ENCODE measurements at regions not wholly inside any gene's neighbourhood (a gene's known extent, or its start where the extent isn't known, plus 50 kb on each side); places are given as distances from the start of the nearest gene placed in this dataset.

DNA sequence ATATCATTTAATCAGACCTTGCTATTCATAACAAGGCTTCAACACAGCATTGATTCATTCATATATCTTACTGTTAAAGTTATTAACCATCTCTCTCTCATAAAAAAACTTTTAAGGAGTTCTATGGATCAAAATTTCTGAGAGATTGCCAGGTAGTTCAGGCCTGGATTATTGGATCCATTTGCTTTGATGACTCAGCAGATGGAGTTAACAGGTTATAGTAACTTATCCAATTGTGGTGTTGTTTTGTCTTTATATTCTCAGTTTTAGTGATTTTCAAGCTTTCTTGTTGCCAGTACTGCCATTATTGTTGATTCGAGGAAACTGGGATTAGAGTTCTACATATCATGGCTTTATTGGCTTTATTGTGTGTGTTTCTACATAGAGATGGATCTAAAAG lies 195.7 kb upstream of the MMADHC start:
- no peak overlapping the region for H3K27ac ChIP-seq (ENCODE audit: low read length)
- H3K36me3 Mint-ChIP-seq: no peaks in the 10 kb centered on the region
- TF ChIP-seq, protein P1, sequence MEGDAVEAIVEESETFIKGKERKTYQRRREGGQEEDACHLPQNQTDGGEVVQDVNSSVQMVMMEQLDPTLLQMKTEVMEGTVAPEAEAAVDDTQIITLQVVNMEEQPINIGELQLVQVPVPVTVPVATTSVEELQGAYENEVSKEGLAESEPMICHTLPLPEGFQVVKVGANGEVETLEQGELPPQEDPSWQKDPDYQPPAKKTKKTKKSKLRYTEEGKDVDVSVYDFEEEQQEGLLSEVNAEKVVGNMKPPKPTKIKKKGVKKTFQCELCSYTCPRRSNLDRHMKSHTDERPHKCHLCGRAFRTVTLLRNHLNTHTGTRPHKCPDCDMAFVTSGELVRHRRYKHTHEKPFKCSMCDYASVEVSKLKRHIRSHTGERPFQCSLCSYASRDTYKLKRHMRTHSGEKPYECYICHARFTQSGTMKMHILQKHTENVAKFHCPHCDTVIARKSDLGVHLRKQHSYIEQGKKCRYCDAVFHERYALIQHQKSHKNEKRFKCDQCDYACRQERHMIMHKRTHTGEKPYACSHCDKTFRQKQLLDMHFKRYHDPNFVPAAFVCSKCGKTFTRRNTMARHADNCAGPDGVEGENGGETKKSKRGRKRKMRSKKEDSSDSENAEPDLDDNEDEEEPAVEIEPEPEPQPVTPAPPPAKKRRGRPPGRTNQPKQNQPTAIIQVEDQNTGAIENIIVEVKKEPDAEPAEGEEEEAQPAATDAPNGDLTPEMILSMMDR (IDR thresholded peaks at IDR 0.05): no peak
- H3K9me3 ChIP-seq (ENCODE audit: control insufficient read depth, insufficient read depth, low read length): no peaks in the 10 kb centered on the region
- ATAC-seq (no peak), DNase-seq (no peak)
- H3K9me3 Mint-ChIP-seq: peaks cover 28% of the 10 kb centered on the region in 2 donors
- H3K36me3 ChIP-seq (ENCODE audit: control insufficient read depth, insufficient read depth, low read length): no peaks in the 10 kb centered on the region
- intact Hi-C loops (cut with micrococcal nuclease): no loop called here
- no peak overlapping the region for H3K27ac Mint-ChIP-seq
- H3K4me1 ChIP-seq (ENCODE audit: control insufficient read depth, insufficient read depth, low read length): no peaks in the 10 kb centered on the region
- H3K27me3 Mint-ChIP-seq (ENCODE audit: low read depth in 2 of 2): no peaks in the 10 kb centered on the region
- H3K4me3 Mint-ChIP-seq: no peak overlapping the region
- H3K4me1 Mint-ChIP-seq: no peaks in the 10 kb centered on the region
- 93% methylated on average over 1 of the region's 1 CpG for WGBS (ENCODE audit: insufficient coverage)
- H3K27me3 ChIP-seq (ENCODE audit: control insufficient read depth, insufficient read depth, low read length): no peaks in the 10 kb centered on the region
- H3K4me3 ChIP-seq (ENCODE audit: low read length): no peak overlapping the region

DNA sequence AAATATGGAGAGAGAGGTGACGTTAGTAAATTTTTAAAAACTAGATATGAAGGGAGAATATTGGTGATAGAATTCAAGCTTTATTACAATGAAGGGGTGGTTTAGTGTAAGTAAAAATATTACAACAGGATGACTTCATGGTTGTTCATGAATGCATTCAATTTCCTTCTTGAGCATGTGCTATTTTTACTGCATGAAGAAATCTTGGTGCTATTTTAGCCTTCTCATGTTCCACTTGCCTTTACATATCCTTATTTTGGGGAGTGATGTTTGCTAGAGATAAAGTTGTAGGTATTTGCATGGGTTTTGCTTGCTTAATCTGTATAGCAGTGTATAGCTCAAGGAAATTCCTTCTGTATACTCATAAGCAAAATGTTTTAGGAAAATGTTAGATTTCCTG lies 195.0 kb upstream of the MMADHC start:
- no peak for ATAC-seq
- H3K36me3 Mint-ChIP-seq: no peaks in the 10 kb centered on the region

DNA sequence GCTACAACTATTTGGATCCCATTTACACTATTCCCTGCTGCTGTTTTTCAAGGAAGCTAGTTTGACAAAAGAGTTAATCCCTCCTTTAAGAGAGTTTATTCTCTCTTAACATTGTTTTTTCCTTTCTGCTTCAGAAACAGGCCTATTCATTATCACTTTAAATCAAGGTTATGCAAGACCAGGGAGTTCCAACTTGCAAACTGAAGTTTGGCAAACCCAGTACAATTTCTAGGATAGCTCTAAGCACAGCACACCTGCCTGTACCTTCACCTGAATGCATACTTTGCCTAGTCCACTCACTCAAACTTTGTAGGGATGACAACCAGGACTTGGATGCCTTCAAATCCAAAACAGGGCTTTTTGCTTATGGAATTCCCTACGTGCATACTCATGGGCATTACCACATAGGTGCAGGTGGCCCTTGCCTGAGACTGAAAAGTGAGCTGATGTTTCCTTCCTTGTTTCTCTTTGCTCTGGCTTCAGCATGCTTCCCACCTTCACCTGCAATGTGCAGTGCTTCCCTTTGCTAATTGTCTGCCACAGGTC lies 193.8 kb upstream of the MMADHC start:
- H3K4me3 Mint-ChIP-seq: no peak overlapping the region
- no peaks in the 10 kb centered on the region for H3K4me1 Mint-ChIP-seq
- DNase-seq (no peak), ATAC-seq (no peak)
- H3K36me3 Mint-ChIP-seq: no peaks in the 10 kb centered on the region
- 55% methylated on average over 1 of the region's 1 CpG for WGBS (ENCODE audit: insufficient coverage)
- Histone ChIP-seq H3K4me1 (ENCODE audit: control insufficient read depth, insufficient read depth, low read length) (no peaks in the 10 kb centered on the region), H3K27me3 (ENCODE audit: control insufficient read depth, insufficient read depth, low read length) (no peaks in the 10 kb centered on the region), H3K4me3 (ENCODE audit: low read length) (no peak overlapping the region), H3K27ac (ENCODE audit: low read length) (no peak overlapping the region), H3K9me3 (ENCODE audit: control insufficient read depth, insufficient read depth, low read length) (no peaks in the 10 kb centered on the region), H3K36me3 (ENCODE audit: control insufficient read depth, insufficient read depth, low read length) (no peaks in the 10 kb centered on the region)
- no peaks in the 10 kb centered on the region for H3K27me3 Mint-ChIP-seq (ENCODE audit: low read depth in 2 of 2)
- no peak overlapping the region for H3K27ac Mint-ChIP-seq
- peaks cover 22 to 26% of the 10 kb centered on the region in 2 donors for H3K9me3 Mint-ChIP-seq
- intact Hi-C loops (cut with micrococcal nuclease): no loop called here
- TF ChIP-seq, protein P1 (IDR thresholded peaks at IDR 0.05): no peak

More for the DNA sequence above, 195.0 kb upstream of the MMADHC start:
- Histone ChIP-seq H3K4me1 (ENCODE audit: control insufficient read depth, insufficient read depth, low read length) (no peaks in the 10 kb centered on the region), H3K9me3 (ENCODE audit: control insufficient read depth, insufficient read depth, low read length) (no peaks in the 10 kb centered on the region), H3K4me3 (ENCODE audit: low read length) (no peak overlapping the region), H3K27ac (ENCODE audit: low read length) (no peak overlapping the region), H3K27me3 (ENCODE audit: control insufficient read depth, insufficient read depth, low read length) (no peaks in the 10 kb centered on the region), H3K36me3 (ENCODE audit: control insufficient read depth, insufficient read depth, low read length) (no peaks in the 10 kb centered on the region)
- intact Hi-C loops (cut with micrococcal nuclease): no loop called here
- WGBS (ENCODE audit: insufficient coverage): 75% methylated on average over 1 of the region's 1 CpG
- no peak overlapping the region for H3K27ac Mint-ChIP-seq
- H3K4me1 Mint-ChIP-seq: no peaks in the 10 kb centered on the region
- TF ChIP-seq, protein P1 (IDR thresholded peaks at IDR 0.05): no peak
- DNase-seq: no peak
- H3K9me3 Mint-ChIP-seq: peaks cover 26 to 29% of the 10 kb centered on the region in 2 donors
- H3K4me3 Mint-ChIP-seq: no peak overlapping the region
- no peaks in the 10 kb centered on the region for H3K27me3 Mint-ChIP-seq (ENCODE audit: low read depth in 2 of 2)

DNA sequence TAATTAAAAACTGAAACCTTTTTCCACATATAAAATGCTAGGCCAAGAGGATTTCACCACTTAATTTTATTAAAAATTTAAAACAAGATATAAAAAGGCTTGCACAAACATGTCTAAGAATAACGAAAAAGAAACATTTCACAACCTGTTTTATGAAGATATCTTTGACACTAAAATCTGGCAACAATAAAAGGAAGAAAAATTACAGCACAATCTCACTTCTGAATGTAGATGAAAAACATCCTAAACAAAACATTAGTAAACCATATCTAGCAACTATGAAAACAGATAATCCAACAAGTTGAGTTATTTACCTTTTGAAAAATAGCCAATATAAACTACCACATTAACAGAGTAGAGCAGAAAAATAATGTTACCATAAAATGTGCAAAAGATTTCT lies 185.4 kb upstream of the MMADHC start:
- Mint-ChIP-seq H3K27me3 (ENCODE audit: low read depth in 2 of 2) (no peaks in the 10 kb centered on the region), H3K4me3 (no peak overlapping the region), H3K36me3 (no peaks in the 10 kb centered on the region), H3K9me3 (peaks cover 4 to 6% of the 10 kb centered on the region in 2 donors), H3K4me1 (no peaks in the 10 kb centered on the region), H3K27ac (no peak overlapping the region)
- no peak overlapping the region for H3K4me3 ChIP-seq (ENCODE audit: low read length)
- DNase-seq: no peak
- no peaks in the 10 kb centered on the region for H3K27me3 ChIP-seq (ENCODE audit: control insufficient read depth, insufficient read depth, low read length)
- H3K27ac ChIP-seq (ENCODE audit: low read length): no peak overlapping the region
- intact Hi-C loops (cut with micrococcal nuclease): no loop called here
- no CpG with 5 or more reads among the region's 1 CpG for WGBS (ENCODE audit: insufficient coverage)
- no peaks in the 10 kb centered on the region for H3K9me3 ChIP-seq (ENCODE audit: control insufficient read depth, insufficient read depth, low read length)
- no peaks in the 10 kb centered on the region for H3K36me3 ChIP-seq (ENCODE audit: control insufficient read depth, insufficient read depth, low read length)
- no peaks in the 10 kb centered on the region for H3K4me1 ChIP-seq (ENCODE audit: control insufficient read depth, insufficient read depth, low read length)
- TF ChIP-seq, protein P1 (IDR thresholded peaks at IDR 0.05): no peak
- no peak for ATAC-seq
